ENCODE measurements at regions not wholly inside any gene's neighbourhood (a gene's known extent, or its start where the extent isn't known, plus 50 kb on each side); places are given as distances from the start of the nearest gene placed in this dataset.

- no peak overlapping the region for H3K27ac ChIP-seq
- H3K27me3 ChIP-seq (replicated peaks in 1 of 7), result no peaks in the 10 kb centered on the region
- DNase-seq, result no peak
- intact Hi-C loops (cut with DNase I; ENCODE audit: low total_unique reads), result no loop called here
- peaks cover 0 to 13% (median 0%) of the 10 kb centered on the region in 8 donors for H3K9me3 ChIP-seq
- no peak for TF ChIP-seq POLR2AphosphoS5 (IDR thresholded peaks at IDR 0.05)
- no peak for TF ChIP-seq POLR2A (IDR thresholded peaks at IDR 0.05)
- no peak for TF ChIP-seq CTCF (IDR thresholded peaks at IDR 0.05 in 8 of 11, conservative IDR thresholded peaks at IDR 0.05 in 3 of 11)
- H3K4me1 ChIP-seq, result no peaks in the 10 kb centered on the region
- WGBS, 5 donors, result 72 to 93% (median 91%) methylated on average over 2 of the region's 2 CpGs
- H3K36me3 ChIP-seq, result no peaks in the 10 kb centered on the region
- no peak overlapping the region for H3K4me3 ChIP-seq
Observed at GRCh38 chr13:85592211-85592610, 207.0 kb downstream of the SLITRK6 start.

GRCh38 chr13:85590231-85590931 is 208.8 kb downstream of the SLITRK6 start:
- Histone ChIP-seq H3K27me3 (replicated peaks in 1 of 7) (no peaks in the 10 kb centered on the region), H3K27ac (no peak overlapping the region), H3K36me3 (no peaks in the 10 kb centered on the region), H3K4me1 (no peaks in the 10 kb centered on the region), H3K9me3 (peaks cover 0 to 17% (median under 1%) of the 10 kb centered on the region in 8 donors), H3K4me3 (no peak overlapping the region)
- DNase-seq, result no peak
- intact Hi-C loops (cut with DNase I; ENCODE audit: low total_unique reads), result no loop called here
- WGBS, 5 donors, result 78 to 89% (median 80%) methylated on average over 2 of the region's 2 CpGs
- TF ChIP-seq POLR2AphosphoS5 (IDR thresholded peaks at IDR 0.05) (no peak), POLR2A (IDR thresholded peaks at IDR 0.05) (no peak), CTCF (IDR thresholded peaks at IDR 0.05 in 8 of 11, conservative IDR thresholded peaks at IDR 0.05 in 3 of 11) (no peak)

- intact Hi-C loops (cut with DNase I; ENCODE audit: low total_unique reads), result no loop called here
- H3K36me3 ChIP-seq, result no peaks in the 10 kb centered on the region
- H3K27ac ChIP-seq, result no peak overlapping the region
- TF ChIP-seq POLR2A (IDR thresholded peaks at IDR 0.05) (no peak), CTCF (IDR thresholded peaks at IDR 0.05 in 8 of 11, conservative IDR thresholded peaks at IDR 0.05 in 3 of 11) (no peak), POLR2AphosphoS5 (IDR thresholded peaks at IDR 0.05) (no peak)
- no peak overlapping the region for H3K4me3 ChIP-seq
- H3K4me1 ChIP-seq, result no peaks in the 10 kb centered on the region
- 81 to 95% (median 88%) methylated on average over 5 of the region's 5 CpGs for WGBS, 5 donors
- H3K27me3 ChIP-seq (replicated peaks in 1 of 7), result no peaks in the 10 kb centered on the region
- DNase-seq, result no peak
- H3K9me3 ChIP-seq, result peaks cover 0 to 15% (median 0%) of the 10 kb centered on the region in 8 donors
Observed at GRCh38 chr13:85589021-85589420, 210.2 kb downstream of the SLITRK6 start.

- peaks cover 0 to 20% (median 1%) of the 10 kb centered on the region in 8 donors for H3K9me3 ChIP-seq
- H3K27ac ChIP-seq, result no peak overlapping the region
- 75 to 86% (median 79%) methylated on average over 3 of the region's 3 CpGs for WGBS, 5 donors
- H3K4me3 ChIP-seq, result no peak overlapping the region
- no peak for DNase-seq
- no peak for TF ChIP-seq CTCF (IDR thresholded peaks at IDR 0.05 in 8 of 11, conservative IDR thresholded peaks at IDR 0.05 in 3 of 11)
- TF ChIP-seq POLR2A (IDR thresholded peaks at IDR 0.05), result no peak
- TF ChIP-seq POLR2AphosphoS5 (IDR thresholded peaks at IDR 0.05), result no peak
- no peaks in the 10 kb centered on the region for H3K36me3 ChIP-seq
- H3K4me1 ChIP-seq, result no peaks in the 10 kb centered on the region
- intact Hi-C loops (cut with DNase I; ENCODE audit: low total_unique reads), result no loop called here
- H3K27me3 ChIP-seq (replicated peaks in 1 of 7), result no peaks in the 10 kb centered on the region
Observed at GRCh38 chr13:85588359-85588758, 210.9 kb downstream of the SLITRK6 start.
